Caco-2 (cell line): ENCODE measurements at regions not wholly inside any gene's neighbourhood (a gene's known extent, or its start where the extent isn't known, plus 50 kb on each side); places are given as distances from the start of the nearest gene placed in this dataset.

Experiments used
- BruUV-seq: library from RNA; stranded (reverse); fragments of 400-500 nt; replicated peaks from 2 replicates; lab custom pipeline; 2021; lab: Mats Ljungman, UMichigan
- CTCF ChIA-PET: fragments of 300-600 bp; sonication (Branson Sonifier 250); formaldehyde crosslinking; loops from one replicate; lab custom pipeline; 2022; ENCODE audit warnings: antibody characterized with exemption; lab: Charles Lee
- POLR2A ChIA-PET: fragments of 300-600 bp; sonication (Branson Sonifier 250); formaldehyde crosslinking; loops from one replicate; lab custom pipeline; 2022; ENCODE audit warnings: antibody characterized with exemption; lab: Charles Lee
- DNase-seq, 2 experiments: peaks; one replicate each; pipeline versions ENCODE4 v3.0.0 to v3.0.0-alpha.2; 2020 to 2022
- H3K27me3 ChIP-seq: replicated peaks from 2 replicates; pipeline ENCODE4 v1.6.0; 2011; ENCODE audit warnings: low read length; ENCODE audit not compliant: control insufficient read depth, insufficient read depth
- H3K36me3 ChIP-seq: 2 replicates; pipeline ENCODE4 v1.5.1; 2011; ENCODE audit warnings: low read length; ENCODE audit not compliant: control insufficient read depth, insufficient read depth
- H3K4me1 ChIP-seq: fragments of 250-450 bp; sonication (Bioruptor Pico); 2 replicates; pipeline ENCODE4 v1.5.1; 2020; ENCODE audit warnings: mild to moderate bottlenecking
- H3K4me3 ChIP-seq: 2 replicates; pipeline ENCODE4 v1.5.1; 2011; ENCODE audit warnings: low read depth, mild to moderate bottlenecking, control low read depth, low read length
- H3K9me3 ChIP-seq: fragments of 250-450 bp; sonication (Bioruptor Pico); 2 replicates; pipeline ENCODE4 v1.5.1; 2020; ENCODE audit warnings: mild to moderate bottlenecking, moderate library complexity
- H3K27ac Mint-ChIP-seq: one replicate; pipeline ENCODE4 v1.8.0; 2022; ENCODE audit warnings: mixed read lengths; ENCODE audit not compliant: unreplicated experiment
- H3K27me3 Mint-ChIP-seq: one replicate; pipeline ENCODE4 v1.8.0; 2022; ENCODE audit warnings: mixed read lengths; ENCODE audit not compliant: insufficient read depth, unreplicated experiment
- H3K36me3 Mint-ChIP-seq: one replicate; pipeline ENCODE4 v1.8.0; 2022; ENCODE audit warnings: mild to moderate bottlenecking, mixed read lengths; ENCODE audit not compliant: insufficient read depth, unreplicated experiment
- H3K4me1 Mint-ChIP-seq: one replicate; pipeline ENCODE4 v1.8.0; 2022; ENCODE audit warnings: low read depth, mixed read lengths; ENCODE audit not compliant: unreplicated experiment
- H3K4me3 Mint-ChIP-seq: one replicate; pipeline ENCODE4 v1.8.0; 2022; ENCODE audit warnings: mild to moderate bottlenecking, moderate library complexity, mixed read lengths; ENCODE audit not compliant: unreplicated experiment
- H3K9me3 Mint-ChIP-seq: one replicate; pipeline ENCODE4 v1.8.0; 2022; ENCODE audit warnings: mixed read lengths; ENCODE audit not compliant: unreplicated experiment
- intact Hi-C: fragments of 100-400 bp; cut with micrococcal nuclease; formaldehyde crosslinking; loops from one replicate; pipeline ENCODE4 v1.10.0; 2022; ENCODE audit not compliant: unreplicated experiment
- TF ChIP-seq, protein P1 (sequence below), 2 experiments: fragments of 200-600 bp in 1 of 2; IDR thresholded peaks; 1 replicate in 1 of 2; 2 replicates in 1 of 2; pipeline versions ENCODE4 v1.5.1 to v1.8.0; 2011 to 2022; ENCODE audit warnings: antibody characterized with exemption in 1 of 2, control low read depth in 1 of 2, inconsistent platforms in 1 of 2, low read depth in 1 of 2, low read length in 1 of 2, mild to moderate bottlenecking in 1 of 2, moderate library complexity in 1 of 2; ENCODE audit not compliant: insufficient read depth in 1 of 2, severe bottlenecking in 1 of 2, unreplicated experiment in 1 of 2

GRCh38 chr2:184472481-184472880 is 125.8 kb upstream of the ZNF804A start:
- intact Hi-C loops = no loop called here
- TF ChIP-seq, protein P1, sequence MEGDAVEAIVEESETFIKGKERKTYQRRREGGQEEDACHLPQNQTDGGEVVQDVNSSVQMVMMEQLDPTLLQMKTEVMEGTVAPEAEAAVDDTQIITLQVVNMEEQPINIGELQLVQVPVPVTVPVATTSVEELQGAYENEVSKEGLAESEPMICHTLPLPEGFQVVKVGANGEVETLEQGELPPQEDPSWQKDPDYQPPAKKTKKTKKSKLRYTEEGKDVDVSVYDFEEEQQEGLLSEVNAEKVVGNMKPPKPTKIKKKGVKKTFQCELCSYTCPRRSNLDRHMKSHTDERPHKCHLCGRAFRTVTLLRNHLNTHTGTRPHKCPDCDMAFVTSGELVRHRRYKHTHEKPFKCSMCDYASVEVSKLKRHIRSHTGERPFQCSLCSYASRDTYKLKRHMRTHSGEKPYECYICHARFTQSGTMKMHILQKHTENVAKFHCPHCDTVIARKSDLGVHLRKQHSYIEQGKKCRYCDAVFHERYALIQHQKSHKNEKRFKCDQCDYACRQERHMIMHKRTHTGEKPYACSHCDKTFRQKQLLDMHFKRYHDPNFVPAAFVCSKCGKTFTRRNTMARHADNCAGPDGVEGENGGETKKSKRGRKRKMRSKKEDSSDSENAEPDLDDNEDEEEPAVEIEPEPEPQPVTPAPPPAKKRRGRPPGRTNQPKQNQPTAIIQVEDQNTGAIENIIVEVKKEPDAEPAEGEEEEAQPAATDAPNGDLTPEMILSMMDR (IDR thresholded peaks at IDR 0.05; ENCODE audit: insufficient read depth in 1 of 2, low read depth in 1 of 2, low read length in 1 of 2, severe bottlenecking in 1 of 2, unreplicated experiment in 1 of 2) = no peak
- Mint-ChIP-seq H3K4me1 (no peaks in the 10 kb centered on the region), H3K27ac (no peak overlapping the region), H3K27me3 (no peaks in the 10 kb centered on the region), H3K36me3 (no peaks in the 10 kb centered on the region), H3K9me3 (no peaks in the 10 kb centered on the region), H3K4me3 (no peak overlapping the region)
- no peaks in the 10 kb centered on the region for H3K4me1 ChIP-seq
- H3K36me3 ChIP-seq = no peaks in the 10 kb centered on the region
- ChIA-PET CTCF (no interaction called here), POLR2A (no interaction called here)
- peak; percentile 9 to 33 for DNase-seq
- H3K4me3 ChIP-seq = no peak overlapping the region
- no peaks in the 10 kb centered on the region for H3K9me3 ChIP-seq
- H3K27me3 ChIP-seq = no peaks in the 10 kb centered on the region
- no TSS peak for BruUV-seq

GRCh38 chr2:184481865-184482264 is 116.5 kb upstream of the ZNF804A start:
- no peak overlapping the region for H3K27ac Mint-ChIP-seq
- H3K36me3 Mint-ChIP-seq = no peaks in the 10 kb centered on the region
- TF ChIP-seq, protein P1 (IDR thresholded peaks at IDR 0.05; ENCODE audit: insufficient read depth in 1 of 2, low read depth in 1 of 2, low read length in 1 of 2, severe bottlenecking in 1 of 2, unreplicated experiment in 1 of 2) = no peak
- Histone ChIP-seq H3K4me1 (no peaks in the 10 kb centered on the region), H3K27me3 (no peaks in the 10 kb centered on the region), H3K36me3 (no peaks in the 10 kb centered on the region), H3K4me3 (no peak overlapping the region), H3K9me3 (no peaks in the 10 kb centered on the region)
- CTCF ChIA-PET = no interaction called here
- no peaks in the 10 kb centered on the region for H3K4me1 Mint-ChIP-seq
- H3K4me3 Mint-ChIP-seq = no peak overlapping the region
- H3K27me3 Mint-ChIP-seq = no peaks in the 10 kb centered on the region
- intact Hi-C loops = no loop called here
- no peaks in the 10 kb centered on the region for H3K9me3 Mint-ChIP-seq
- no TSS peak for BruUV-seq
- POLR2A ChIA-PET = no interaction called here
- no peak for DNase-seq

DNA sequence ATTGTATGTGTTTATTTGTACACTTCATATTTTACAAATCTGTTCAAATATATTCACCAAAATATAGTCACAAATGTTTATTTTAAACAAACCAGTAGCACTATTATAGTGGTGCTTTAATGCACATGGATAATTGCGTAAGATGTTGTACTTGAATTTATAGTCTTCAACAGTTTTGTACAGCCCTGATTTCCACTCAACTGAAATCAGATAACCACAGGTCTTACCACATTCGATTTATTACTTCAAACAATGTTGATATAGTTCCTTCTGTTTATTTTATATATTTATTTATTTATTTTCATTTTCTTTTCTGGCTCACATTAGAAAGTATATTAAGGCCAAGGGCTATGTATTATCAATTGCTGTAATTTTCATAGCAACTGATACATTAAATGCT is 99.4 kb upstream of the ZNF804A start:
- H3K36me3 Mint-ChIP-seq = no peaks in the 10 kb centered on the region
- no peak overlapping the region for H3K4me3 ChIP-seq
- H3K36me3 ChIP-seq = no peaks in the 10 kb centered on the region
- DNase-seq = no peak
- TF ChIP-seq, protein P1 (IDR thresholded peaks at IDR 0.05; ENCODE audit: insufficient read depth in 1 of 2, low read depth in 1 of 2, low read length in 1 of 2, severe bottlenecking in 1 of 2, unreplicated experiment in 1 of 2) = no peak
- H3K27ac Mint-ChIP-seq = no peak overlapping the region
- intact Hi-C loops = no loop called here
- ChIA-PET POLR2A (no interaction called here), CTCF (no interaction called here)
- BruUV-seq = no TSS peak
- H3K4me1 ChIP-seq = no peaks in the 10 kb centered on the region
- H3K9me3 Mint-ChIP-seq = no peaks in the 10 kb centered on the region
- no peaks in the 10 kb centered on the region for H3K9me3 ChIP-seq
- H3K4me1 Mint-ChIP-seq = no peaks in the 10 kb centered on the region
- no peak overlapping the region for H3K4me3 Mint-ChIP-seq
- H3K27me3 ChIP-seq = no peaks in the 10 kb centered on the region
- no peaks in the 10 kb centered on the region for H3K27me3 Mint-ChIP-seq
